ENCODE measurements at regions not wholly inside any gene's neighbourhood (a gene's known extent, or its start where the extent isn't known, plus 50 kb on each side); places are given as distances from the start of the nearest gene placed in this dataset.

DNA sequence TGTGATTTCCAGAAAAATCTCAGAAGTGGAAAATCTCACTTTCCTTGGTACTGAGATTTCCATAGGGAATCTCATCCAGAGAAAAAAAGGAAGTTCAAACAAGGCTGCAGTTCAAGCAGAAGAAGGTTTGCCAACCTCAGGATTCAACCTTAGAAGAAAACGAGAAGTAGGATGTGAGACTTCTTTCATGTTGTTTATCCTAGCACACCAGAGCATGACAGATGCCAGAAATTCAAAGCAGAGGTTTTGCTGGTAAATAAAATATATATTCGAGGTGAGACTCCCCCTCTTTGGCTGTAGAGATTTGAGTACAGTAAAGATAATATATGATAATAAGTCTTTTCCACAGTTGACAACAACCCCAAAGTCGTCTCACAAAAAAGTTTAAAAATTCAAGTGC is 116.9 kb upstream of the SMC2 start:
- DNase-seq, result no peak

GRCh38 chr9:103978396-103978795 is 115.7 kb upstream of the SMC2 start:
- no peak for DNase-seq

DNA sequence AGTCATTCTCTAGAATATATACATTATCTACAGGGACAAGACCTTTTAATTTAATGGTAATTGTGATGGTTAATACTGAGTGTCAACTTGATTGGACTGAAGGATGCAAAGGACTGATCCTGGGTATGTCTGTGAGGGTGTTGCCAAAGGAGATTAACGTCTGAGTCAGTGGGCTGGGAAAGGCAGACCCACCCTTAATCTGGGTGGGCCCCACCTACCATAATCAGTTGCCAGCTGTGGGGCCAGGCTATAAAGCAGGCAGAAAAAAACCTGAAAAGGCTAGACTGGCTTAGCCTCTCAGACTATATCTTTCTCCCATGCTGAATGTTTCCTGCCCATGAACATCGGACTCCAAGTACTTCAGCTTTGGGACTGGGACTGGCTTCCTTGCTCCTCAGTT is 112.2 kb upstream of the SMC2 start:
- DNase-seq, result no peak

DNA sequence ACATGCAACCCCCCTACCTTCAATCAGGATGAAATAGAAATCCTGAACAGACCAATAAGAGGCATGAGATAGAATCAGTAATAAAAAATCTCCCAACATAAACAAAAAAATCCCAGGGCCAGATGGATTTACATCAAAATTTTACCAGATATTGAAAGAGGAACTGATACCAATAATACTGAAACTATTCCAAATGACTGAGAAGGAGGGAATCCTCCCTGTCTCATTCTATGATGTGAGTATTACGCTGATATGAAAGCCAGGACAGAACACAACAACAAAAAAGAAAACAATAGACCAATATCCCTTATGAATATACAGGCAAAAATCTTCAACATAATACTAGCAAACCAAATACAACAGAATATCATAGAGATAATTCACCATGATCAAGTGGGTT is 109.0 kb upstream of the SMC2 start:
- no peak for DNase-seq

DNA sequence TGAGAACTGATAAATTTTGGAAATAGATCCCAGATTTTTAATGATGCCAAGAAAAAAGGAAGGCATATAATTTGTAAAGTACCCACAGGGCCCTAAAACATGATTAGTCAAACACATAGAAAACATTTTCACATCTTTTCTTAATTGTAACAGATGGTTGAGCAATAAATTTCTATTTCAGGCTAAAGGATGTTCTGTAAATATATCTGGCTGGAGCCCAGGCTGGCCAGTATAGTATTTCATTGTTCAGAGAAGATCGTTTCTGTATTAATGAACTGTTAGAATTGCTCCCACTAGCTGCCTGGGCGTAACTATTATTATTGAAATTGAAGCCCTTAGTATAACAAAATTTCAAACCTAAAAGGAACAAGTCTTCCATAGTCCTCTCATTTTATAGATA is 105.3 kb upstream of the SMC2 start:
- no peak for DNase-seq

GRCh38 chr9:103990311-103990710 is 103.8 kb upstream of the SMC2 start:
- no peak for DNase-seq

- no peak for DNase-seq
Observed at GRCh38 chr9:103991001-103991400, 103.1 kb upstream of the SMC2 start.

DNA sequence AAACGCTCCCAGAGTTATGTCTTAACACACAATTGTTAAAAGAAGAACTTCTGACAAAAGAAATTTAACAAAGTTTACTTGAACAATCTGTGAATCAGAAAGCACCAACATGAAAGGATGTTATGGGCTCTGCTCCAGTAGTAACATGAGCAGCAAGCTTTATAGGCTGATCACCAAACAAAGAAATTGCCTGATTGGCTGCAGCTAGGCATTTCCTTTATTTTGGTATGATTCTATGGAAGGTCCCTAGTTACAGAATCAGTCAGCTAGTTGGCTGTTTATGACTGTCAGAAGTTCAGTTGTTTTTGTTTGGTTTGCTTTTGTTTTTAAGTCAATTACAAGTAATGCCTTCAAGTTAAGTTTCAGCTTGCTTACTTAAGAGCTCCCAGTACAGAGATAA is 102.4 kb upstream of the SMC2 start:
- DNase-seq, result no peak

GRCh38 chr9:103992938-103993579 is 101.0 kb upstream of the SMC2 start:
- DNase-seq, result no peak

DNA sequence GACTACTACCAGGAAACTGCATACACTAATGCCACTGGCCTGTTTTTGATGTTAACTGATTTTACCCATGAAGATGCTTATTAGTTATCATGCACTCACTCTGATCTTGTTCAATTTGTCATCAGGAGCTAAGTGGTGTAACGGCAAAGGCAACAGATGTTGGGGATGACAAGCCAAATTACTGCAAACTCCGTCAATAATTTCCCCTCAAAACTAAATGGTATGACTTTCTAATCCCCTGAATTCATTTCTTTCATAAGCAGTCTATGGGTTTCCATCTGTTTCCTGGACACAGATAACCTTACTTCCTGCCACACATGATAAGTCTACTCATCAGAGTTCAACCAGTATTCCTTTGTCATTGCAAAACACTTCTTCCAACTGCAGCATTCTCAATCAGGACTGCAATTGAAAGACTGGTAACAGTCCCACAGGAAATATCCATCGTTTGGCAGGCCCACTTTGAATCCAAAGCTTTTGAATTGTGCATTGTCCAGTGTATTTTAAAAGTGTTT is 96.2 kb upstream of the SMC2 start:
- no peak for DNase-seq

GRCh38 chr9:103999375-104000062 is 94.6 kb upstream of the SMC2 start:
- no peak for DNase-seq

GRCh38 chr9:104009826-104010225 is 84.3 kb upstream of the SMC2 start:
- no peak for DNase-seq

GRCh38 chr9:104022083-104022482 is 72.0 kb upstream of the SMC2 start:
- DNase-seq, result no peak

GRCh38 chr9:104025104-104025503 is 69.0 kb upstream of the SMC2 start:
- DNase-seq, result no peak

DNA sequence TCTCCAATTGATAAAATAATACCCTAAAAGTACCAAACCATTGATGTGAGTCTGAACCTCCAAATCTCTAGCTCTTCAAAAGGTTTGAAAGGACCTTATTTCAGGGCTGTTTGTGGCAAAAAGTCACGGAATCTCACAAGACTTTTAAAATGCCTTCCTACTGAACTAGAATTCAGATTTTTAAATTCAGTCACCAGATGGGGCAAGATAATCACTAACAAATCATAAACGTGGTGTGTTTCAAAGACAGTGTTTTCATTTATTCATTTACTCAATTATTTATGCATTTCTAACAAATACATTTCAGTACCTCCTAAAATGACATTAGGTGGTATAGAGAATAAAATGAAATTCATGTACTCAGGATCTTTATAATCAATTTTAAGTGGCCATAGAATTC is 68.2 kb upstream of the SMC2 start:
- no peak for DNase-seq

DNA sequence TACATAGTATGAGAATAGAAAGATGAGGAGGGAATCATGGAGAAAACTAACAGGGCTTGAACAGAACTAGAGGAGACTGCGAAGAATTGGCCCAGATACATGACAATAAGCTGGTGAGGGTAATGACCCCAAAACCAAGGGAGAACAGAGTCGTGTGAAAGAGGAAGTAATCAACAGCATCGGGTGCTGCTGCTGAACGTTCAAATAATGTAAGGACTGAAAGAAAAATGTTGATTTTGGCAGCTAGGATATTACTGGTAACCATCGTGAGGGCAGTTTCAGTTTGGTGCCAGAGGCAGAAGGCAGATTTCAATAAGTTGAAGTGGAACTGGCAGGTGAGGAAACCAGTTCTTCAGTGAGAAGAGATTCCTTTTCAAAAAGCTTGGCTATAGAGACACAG is 66.8 kb upstream of the SMC2 start:
- DNase-seq, result no peak

GRCh38 chr9:104028827-104029226 is 65.3 kb upstream of the SMC2 start:
- no peak for DNase-seq
